ENCODE measurements at regions not wholly inside any gene's neighbourhood (a gene's known extent, or its start where the extent isn't known, plus 50 kb on each side); places are given as distances from the start of the nearest gene placed in this dataset.
"Not testable (repeated sequence)": the region's sequence is repeated elsewhere in the genome, so short reads cannot be mapped to it uniquely, and the experiment has no call there.

GRCh38 chr16:26511463-26511862, 555.3 kb upstream of the C16orf82 start:
- DNase-seq = no peak

GRCh38 chr16:26521626-26522025, 545.1 kb upstream of the C16orf82 start:
- no peak for DNase-seq

GRCh38 chr16:26524281-26524680, 542.4 kb upstream of the C16orf82 start:
- DNase-seq = no peak

- DNase-seq = no peak
Measured at GRCh38 chr16:26524846-26525245, 541.9 kb upstream of the C16orf82 start.

GRCh38 chr16:26525856-26526255, 540.9 kb upstream of the C16orf82 start:
- DNase-seq = no peak

GRCh38 chr16:26526633-26527032, 540.1 kb upstream of the C16orf82 start:
- DNase-seq = no peak

- DNase-seq = no peak
Measured at GRCh38 chr16:26530584-26531289, 536.0 kb upstream of the C16orf82 start.

- DNase-seq = no peak
Measured at GRCh38 chr16:26531290-26531730, 535.4 kb upstream of the C16orf82 start.

GRCh38 chr16:26532456-26532855, 534.3 kb upstream of the C16orf82 start:
- no peak for DNase-seq

GRCh38 chr16:26542198-26542597, 524.5 kb upstream of the C16orf82 start:
- DNase-seq = no peak

- no peak for DNase-seq
Measured at GRCh38 chr16:26546573-26546972, 520.2 kb upstream of the C16orf82 start.

GRCh38 chr16:26547681-26548080, 519.0 kb upstream of the C16orf82 start:
- DNase-seq = no peak

GRCh38 chr16:26550111-26550610, 516.6 kb upstream of the C16orf82 start:
- DNase-seq = no peak

- no peak for DNase-seq
Measured at GRCh38 chr16:26554030-26554429, 512.7 kb upstream of the C16orf82 start.

GRCh38 chr16:26561303-26561702, 505.4 kb upstream of the C16orf82 start:
- DNase-seq = no peak

GRCh38 chr16:26563018-26563417, 503.7 kb upstream of the C16orf82 start:
- DNase-seq = no peak

- no peak for DNase-seq
Measured at GRCh38 chr16:26567356-26567755, 499.4 kb upstream of the C16orf82 start.

- DNase-seq = no peak
Measured at GRCh38 chr16:26569793-26570192, 496.9 kb upstream of the C16orf82 start.

- no peak for DNase-seq
Measured at GRCh38 chr16:26578748-26579147, 488.0 kb upstream of the C16orf82 start.

- no peak for DNase-seq
Measured at GRCh38 chr16:26583803-26584202, 482.9 kb upstream of the C16orf82 start.

- no peak for DNase-seq
Measured at GRCh38 chr16:26593700-26594099, 473.0 kb upstream of the C16orf82 start.

- DNase-seq = no peak
Measured at GRCh38 chr16:26594666-26595065, 472.1 kb upstream of the C16orf82 start.

GRCh38 chr16:26595199-26595598, 471.5 kb upstream of the C16orf82 start:
- DNase-seq = no peak

GRCh38 chr16:26596033-26596432, 470.7 kb upstream of the C16orf82 start:
- not testable (repeated sequence) for DNase-seq

GRCh38 chr16:26598061-26598460, 468.7 kb upstream of the C16orf82 start:
- no peak for DNase-seq

Data from NCI-H146 (cell line).